Stomach (tissue), 4 donors: ENCODE measurements at regions not wholly inside any gene's neighbourhood (a gene's known extent, or its start where the extent isn't known, plus 50 kb on each side); places are given as distances from the start of the nearest gene placed in this dataset.

Experiments
- EP300 ChIP-seq: sonication (generic); formaldehyde crosslinking; IDR thresholded peaks from one replicate; pipeline ENCODE4 v1.6.1; 2017; ENCODE audit warnings: antibody characterized with exemption
- TF ChIP-seq, protein P1 (sequence below), 7 experiments: fragments of 450-650 bp in 4 of 7; fragments of 200-600 bp in 3 of 7; sonication (generic) in 3 of 7; IDR thresholded peaks; one replicate each; pipeline ENCODE4 v1.5.1; 2016 to 2019; ENCODE audit warnings: antibody characterized with exemption in 7 of 7, control low read depth in 2 of 7, mild to moderate bottlenecking in 1 of 7

DNA sequence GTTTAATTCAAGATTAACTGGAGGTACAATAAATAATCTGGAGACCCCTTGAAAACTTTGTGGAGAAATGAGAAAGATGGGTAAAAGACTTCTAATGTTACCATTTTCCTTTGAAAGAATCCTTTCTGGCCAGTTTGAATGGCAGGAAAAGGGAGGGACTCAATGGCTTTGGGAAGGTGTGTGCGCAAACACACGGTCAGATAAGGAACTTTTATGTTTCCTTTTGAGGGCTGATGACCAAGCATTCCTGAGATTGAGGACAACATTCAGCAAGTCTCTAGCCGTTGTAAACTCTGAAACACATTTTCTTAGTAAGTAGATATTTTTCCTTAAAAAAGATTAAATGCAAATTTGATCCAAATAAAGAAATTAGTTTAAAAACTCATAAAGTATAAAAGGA is 909.7 kb upstream of the TENM4 start:
- TF ChIP-seq, protein P1, sequence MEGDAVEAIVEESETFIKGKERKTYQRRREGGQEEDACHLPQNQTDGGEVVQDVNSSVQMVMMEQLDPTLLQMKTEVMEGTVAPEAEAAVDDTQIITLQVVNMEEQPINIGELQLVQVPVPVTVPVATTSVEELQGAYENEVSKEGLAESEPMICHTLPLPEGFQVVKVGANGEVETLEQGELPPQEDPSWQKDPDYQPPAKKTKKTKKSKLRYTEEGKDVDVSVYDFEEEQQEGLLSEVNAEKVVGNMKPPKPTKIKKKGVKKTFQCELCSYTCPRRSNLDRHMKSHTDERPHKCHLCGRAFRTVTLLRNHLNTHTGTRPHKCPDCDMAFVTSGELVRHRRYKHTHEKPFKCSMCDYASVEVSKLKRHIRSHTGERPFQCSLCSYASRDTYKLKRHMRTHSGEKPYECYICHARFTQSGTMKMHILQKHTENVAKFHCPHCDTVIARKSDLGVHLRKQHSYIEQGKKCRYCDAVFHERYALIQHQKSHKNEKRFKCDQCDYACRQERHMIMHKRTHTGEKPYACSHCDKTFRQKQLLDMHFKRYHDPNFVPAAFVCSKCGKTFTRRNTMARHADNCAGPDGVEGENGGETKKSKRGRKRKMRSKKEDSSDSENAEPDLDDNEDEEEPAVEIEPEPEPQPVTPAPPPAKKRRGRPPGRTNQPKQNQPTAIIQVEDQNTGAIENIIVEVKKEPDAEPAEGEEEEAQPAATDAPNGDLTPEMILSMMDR (IDR thresholded peaks at IDR 0.05) = no peak
- TF ChIP-seq EP300 = no peak
